CD4-positive, alpha-beta T cell treated with Interferon alpha-2 for 1 hour (primary cell): ENCODE measurements at regions not wholly inside any gene's neighbourhood (a gene's known extent, or its start where the extent isn't known, plus 50 kb on each side); places are given as distances from the start of the nearest gene placed in this dataset.
"Not testable (repeated sequence)": the region's sequence is repeated elsewhere in the genome, so short reads cannot be mapped to it uniquely, and the experiment has no call there.

ENCODE experiments used
- DNase-seq, 2 donors: peaks; one replicate each; pipeline ENCODE4 v3.0.0-alpha.2; 2020 to 2022

GRCh38 chr9:117775591-117775990 is 71.4 kb downstream of the TLR4 start:
- DNase-seq, result no peak

GRCh38 chr9:117777823-117778222 is 73.6 kb downstream of the TLR4 start:
- peak in 1 of 2 donors; percentile 3 for DNase-seq

- DNase-seq, result no peak
These were observed 75.6 kb downstream of the TLR4 start for GRCh38 chr9:117779760-117780159.

GRCh38 chr9:117782931-117783788 is 79.0 kb downstream of the TLR4 start:
- DNase-seq, result peak; percentile 64 to 76

GRCh38 chr9:117783828-117784227 is 79.6 kb downstream of the TLR4 start:
- peak; percentile 55 to 77 for DNase-seq

GRCh38 chr9:117784996-117785395 is 80.8 kb downstream of the TLR4 start:
- DNase-seq, result no peak

- DNase-seq, result no peak
These were observed 83.5 kb downstream of the TLR4 start for GRCh38 chr9:117787746-117788145.

- no peak for DNase-seq
These were observed 91.1 kb downstream of the TLR4 start for GRCh38 chr9:117795271-117795670.

GRCh38 chr9:117796681-117797080 is 92.5 kb downstream of the TLR4 start:
- DNase-seq, result no peak

GRCh38 chr9:117800389-117800788 is 96.2 kb downstream of the TLR4 start:
- no peak for DNase-seq

GRCh38 chr9:117809751-117810150 is 105.5 kb downstream of the TLR4 start:
- no peak for DNase-seq

- DNase-seq, result peak in 1 of 2 donors; percentile 11
These were observed 111.1 kb downstream of the TLR4 start for GRCh38 chr9:117815315-117815714.

GRCh38 chr9:117815948-117816347 is 111.7 kb downstream of the TLR4 start:
- no peak for DNase-seq

- no peak for DNase-seq
These were observed 117.8 kb downstream of the TLR4 start for GRCh38 chr9:117821954-117822353.

GRCh38 chr9:117823576-117823975 is 119.4 kb downstream of the TLR4 start:
- no peak for DNase-seq

GRCh38 chr9:117825609-117826347 is 121.6 kb downstream of the TLR4 start:
- DNase-seq, result peak; percentile 50 to 59

- no peak for DNase-seq
These were observed 122.6 kb downstream of the TLR4 start for GRCh38 chr9:117826837-117827236.

GRCh38 chr9:117827456-117827855 is 123.3 kb downstream of the TLR4 start:
- no peak for DNase-seq

- no peak for DNase-seq
These were observed 124.3 kb downstream of the TLR4 start for GRCh38 chr9:117828466-117828865.

- no peak for DNase-seq
These were observed 131.6 kb downstream of the TLR4 start for GRCh38 chr9:117835798-117836197.

- no peak for DNase-seq
These were observed 135.7 kb downstream of the TLR4 start for GRCh38 chr9:117839862-117840261.

GRCh38 chr9:117851836-117852461 is 147.7 kb downstream of the TLR4 start:
- DNase-seq, result not testable (repeated sequence)

GRCh38 chr9:117858561-117858960 is 154.4 kb downstream of the TLR4 start:
- DNase-seq, result no peak

- no peak for DNase-seq
These were observed 156.6 kb downstream of the TLR4 start for GRCh38 chr9:117860849-117861248.
